ENCODE measurements at regions not wholly inside any gene's neighbourhood (a gene's known extent, or its start where the extent isn't known, plus 50 kb on each side); places are given as distances from the start of the nearest gene placed in this dataset.

DNA sequence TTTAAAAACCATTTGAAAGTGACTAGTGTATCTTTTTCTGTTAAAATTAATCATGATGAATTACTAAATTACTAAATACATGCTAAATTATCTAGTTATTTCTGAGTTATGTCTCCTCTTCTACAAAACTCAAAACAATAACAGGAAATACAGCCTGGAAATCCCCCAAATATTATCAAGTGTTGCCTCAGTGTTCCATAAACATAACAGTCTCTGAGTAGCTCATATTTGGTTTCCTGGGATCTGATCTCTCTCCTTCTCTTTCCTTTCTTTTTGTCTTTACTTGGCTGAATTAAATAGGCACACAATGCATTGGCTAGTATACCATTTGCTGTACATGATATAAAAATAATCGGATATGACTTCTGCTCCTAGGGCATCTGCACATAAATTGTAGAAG, 277.6 kb upstream of the IGFBP3 start:
- Histone ChIP-seq H3K9me3 (ENCODE audit: control insufficient read depth in 2 of 3, insufficient read depth in 1 of 3, low read length in 3 of 3) (no peaks in the 10 kb centered on the region), H3K27ac (ENCODE audit: low read depth in 2 of 2, low read length in 2 of 2) (no peak overlapping the region), H3K4me3 (ENCODE audit: low read length in 3 of 3) (no peak overlapping the region), H3K9ac (ENCODE audit: low read length in 3 of 3) (no peak overlapping the region), H3K36me3 (ENCODE audit: control insufficient read depth in 2 of 3, insufficient read depth in 3 of 3, low read length in 3 of 3) (no peaks in the 10 kb centered on the region), H3K27me3 (ENCODE audit: control insufficient read depth, insufficient read depth, low read length) (no peaks in the 10 kb centered on the region), H3K4me1 (ENCODE audit: control insufficient read depth in 2 of 3, insufficient read depth in 2 of 3, low read depth in 1 of 3, low read length in 3 of 3) (peaks cover 0 to 3% (median 0%) of the 10 kb centered on the region in 3 donors)
- intact Hi-C loops (cut with DNase I) = no loop called here
- FAIRE-seq (no peak), DNase-seq (no peak)
- TF ChIP-seq, protein P1, sequence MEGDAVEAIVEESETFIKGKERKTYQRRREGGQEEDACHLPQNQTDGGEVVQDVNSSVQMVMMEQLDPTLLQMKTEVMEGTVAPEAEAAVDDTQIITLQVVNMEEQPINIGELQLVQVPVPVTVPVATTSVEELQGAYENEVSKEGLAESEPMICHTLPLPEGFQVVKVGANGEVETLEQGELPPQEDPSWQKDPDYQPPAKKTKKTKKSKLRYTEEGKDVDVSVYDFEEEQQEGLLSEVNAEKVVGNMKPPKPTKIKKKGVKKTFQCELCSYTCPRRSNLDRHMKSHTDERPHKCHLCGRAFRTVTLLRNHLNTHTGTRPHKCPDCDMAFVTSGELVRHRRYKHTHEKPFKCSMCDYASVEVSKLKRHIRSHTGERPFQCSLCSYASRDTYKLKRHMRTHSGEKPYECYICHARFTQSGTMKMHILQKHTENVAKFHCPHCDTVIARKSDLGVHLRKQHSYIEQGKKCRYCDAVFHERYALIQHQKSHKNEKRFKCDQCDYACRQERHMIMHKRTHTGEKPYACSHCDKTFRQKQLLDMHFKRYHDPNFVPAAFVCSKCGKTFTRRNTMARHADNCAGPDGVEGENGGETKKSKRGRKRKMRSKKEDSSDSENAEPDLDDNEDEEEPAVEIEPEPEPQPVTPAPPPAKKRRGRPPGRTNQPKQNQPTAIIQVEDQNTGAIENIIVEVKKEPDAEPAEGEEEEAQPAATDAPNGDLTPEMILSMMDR (IDR thresholded peaks at IDR 0.05; ENCODE audit: borderline replicate concordance, extremely low read depth, insufficient read depth) = no peak

GRCh38 chr7:46197785-46198540, 276.9 kb upstream of the IGFBP3 start:
- intact Hi-C loops (cut with DNase I) = no loop called here
- H3K27ac ChIP-seq (ENCODE audit: low read depth in 2 of 2, low read length in 2 of 2) = no peak overlapping the region
- no peaks in the 10 kb centered on the region for H3K36me3 ChIP-seq (ENCODE audit: control insufficient read depth in 2 of 3, insufficient read depth in 3 of 3, low read length in 3 of 3)
- FAIRE-seq (no peak), DNase-seq (no peak)
- peaks cover 0 to 3% (median 0%) of the 10 kb centered on the region in 3 donors for H3K4me1 ChIP-seq (ENCODE audit: control insufficient read depth in 2 of 3, insufficient read depth in 2 of 3, low read depth in 1 of 3, low read length in 3 of 3)
- no peak overlapping the region for H3K4me3 ChIP-seq (ENCODE audit: low read length in 3 of 3)
- no peaks in the 10 kb centered on the region for H3K27me3 ChIP-seq (ENCODE audit: control insufficient read depth, insufficient read depth, low read length)
- no peak overlapping the region for H3K9ac ChIP-seq (ENCODE audit: low read length in 3 of 3)
- no peaks in the 10 kb centered on the region for H3K9me3 ChIP-seq (ENCODE audit: control insufficient read depth in 2 of 3, insufficient read depth in 1 of 3, low read length in 3 of 3)
- TF ChIP-seq, protein P1 (IDR thresholded peaks at IDR 0.05; ENCODE audit: borderline replicate concordance, extremely low read depth, insufficient read depth) = no peak

- Histone ChIP-seq H3K36me3 (ENCODE audit: control insufficient read depth in 2 of 3, insufficient read depth in 3 of 3, low read length in 3 of 3) (no peaks in the 10 kb centered on the region), H3K9me3 (ENCODE audit: control insufficient read depth in 2 of 3, insufficient read depth in 1 of 3, low read length in 3 of 3) (no peaks in the 10 kb centered on the region), H3K4me1 (ENCODE audit: control insufficient read depth in 2 of 3, insufficient read depth in 2 of 3, low read depth in 1 of 3, low read length in 3 of 3) (peaks cover 0 to 3% (median 0%) of the 10 kb centered on the region in 3 donors), H3K9ac (ENCODE audit: low read length in 3 of 3) (no peak overlapping the region), H3K27ac (ENCODE audit: low read depth in 2 of 2, low read length in 2 of 2) (no peak overlapping the region), H3K27me3 (ENCODE audit: control insufficient read depth, insufficient read depth, low read length) (no peaks in the 10 kb centered on the region), H3K4me3 (ENCODE audit: low read length in 3 of 3) (no peak overlapping the region)
- no peak for FAIRE-seq
- intact Hi-C loops (cut with DNase I) = no loop called here
- DNase-seq = no peak
- TF ChIP-seq, protein P1 (IDR thresholded peaks at IDR 0.05; ENCODE audit: borderline replicate concordance, extremely low read depth, insufficient read depth) = no peak
Measured at GRCh38 chr7:46195934-46196333, 274.9 kb upstream of the IGFBP3 start.
